ENCODE measurements at regions not wholly inside any gene's neighbourhood (a gene's known extent, or its start where the extent isn't known, plus 50 kb on each side); places are given as distances from the start of the nearest gene placed in this dataset.

DNA sequence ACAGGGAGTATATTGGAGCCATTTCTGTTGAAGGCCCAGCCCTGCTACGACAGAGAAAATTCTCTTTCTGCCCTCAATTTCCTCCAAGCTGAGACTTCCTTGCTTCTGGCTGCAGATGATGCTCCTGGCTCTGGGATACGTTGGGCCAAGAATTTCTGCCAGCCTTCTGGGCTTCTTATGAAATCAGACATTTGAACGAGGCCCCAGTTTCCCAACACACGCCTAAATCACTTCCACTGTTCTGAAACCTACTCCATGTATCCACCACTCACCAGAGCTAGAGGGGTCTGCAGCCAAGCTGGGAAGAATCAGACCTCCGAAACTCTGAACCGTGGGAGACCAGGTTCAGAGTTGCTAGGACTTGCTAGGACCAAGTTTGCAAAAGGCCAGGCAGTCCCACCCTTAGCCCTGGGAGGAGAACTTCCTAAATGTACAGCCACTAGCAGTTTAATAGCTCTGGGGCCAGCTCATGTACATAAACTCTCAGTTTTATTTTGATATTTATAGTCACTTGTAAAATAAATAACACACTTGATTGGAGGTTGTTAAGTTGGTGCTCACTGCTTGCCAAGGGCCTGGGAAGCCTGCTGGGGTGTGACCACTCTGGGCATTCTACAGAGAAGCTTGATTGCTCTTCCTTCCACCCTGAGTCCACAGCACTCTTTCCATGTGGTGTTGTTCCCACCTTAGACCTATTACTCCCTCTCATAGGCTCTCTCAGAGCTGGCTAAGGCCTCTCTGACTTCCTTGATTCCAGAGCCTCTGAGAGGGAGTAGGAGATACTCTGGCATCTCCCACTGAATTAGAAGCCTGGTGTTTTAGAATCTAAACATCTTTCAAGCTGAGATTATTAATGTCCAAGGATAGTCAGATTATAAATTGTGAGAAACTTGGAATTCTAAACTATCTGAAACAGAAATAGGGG lies 83.4 kb upstream of the TRABD2B start:
- TF ChIP-seq POLR2A (IDR thresholded peaks at IDR 0.05) = no peak
- TF ChIP-seq CTCF (IDR thresholded peaks at IDR 0.05 in 4 of 5, conservative IDR thresholded peaks at IDR 0.05 in 1 of 5) = no peak
- Histone ChIP-seq H3K4me3 (no peak overlapping the region), H3K36me3 (no peaks in the 10 kb centered on the region), H3K9me3 (no peaks in the 10 kb centered on the region), H3K4me1 (no peaks in the 10 kb centered on the region), H3K27ac (no peak overlapping the region), H3K27me3 (no peaks in the 10 kb centered on the region)
- DNase-seq (no peak), ATAC-seq (no peak)
- in situ Hi-C loops (cut with MboI; ENCODE audit: low sequenced_read_pairs in 4 of 4) = no loop called here
- intact Hi-C loops (cut with DNase I; ENCODE audit: low total_unique reads) = no loop called here

GRCh38 chr1:48079096-48079495 lies 81.9 kb upstream of the TRABD2B start:
- no peak overlapping the region for H3K27ac ChIP-seq
- ATAC-seq (no peak), DNase-seq (no peak)
- no peak for TF ChIP-seq CTCF (IDR thresholded peaks at IDR 0.05 in 4 of 5, conservative IDR thresholded peaks at IDR 0.05 in 1 of 5)
- no peak for TF ChIP-seq POLR2A (IDR thresholded peaks at IDR 0.05)
- no peaks in the 10 kb centered on the region for H3K9me3 ChIP-seq
- H3K4me3 ChIP-seq = no peak overlapping the region
- intact Hi-C loops (cut with DNase I; ENCODE audit: low total_unique reads) = no loop called here
- in situ Hi-C loops (cut with MboI; ENCODE audit: low sequenced_read_pairs in 4 of 4) = no loop called here
- H3K36me3 ChIP-seq = no peaks in the 10 kb centered on the region
- H3K27me3 ChIP-seq = no peaks in the 10 kb centered on the region
- H3K4me1 ChIP-seq = no peaks in the 10 kb centered on the region

GRCh38 chr1:48077795-48078222 lies 80.6 kb upstream of the TRABD2B start:
- Histone ChIP-seq H3K4me3 (no peak overlapping the region), H3K4me1 (no peaks in the 10 kb centered on the region), H3K36me3 (no peaks in the 10 kb centered on the region), H3K27me3 (peaks cover 0 to 5% (median 0%) of the 10 kb centered on the region in 3 donors), H3K27ac (no peak overlapping the region), H3K9me3 (no peaks in the 10 kb centered on the region)
- intact Hi-C loops (cut with DNase I; ENCODE audit: low total_unique reads) (no loop called here), in situ Hi-C loops (cut with MboI; ENCODE audit: low sequenced_read_pairs in 4 of 4) (no loop called here)
- no peak for DNase-seq
- ATAC-seq = no peak
- TF ChIP-seq POLR2A (IDR thresholded peaks at IDR 0.05) = no peak
- TF ChIP-seq CTCF (IDR thresholded peaks at IDR 0.05 in 4 of 5, conservative IDR thresholded peaks at IDR 0.05 in 1 of 5) = no peak

DNA sequence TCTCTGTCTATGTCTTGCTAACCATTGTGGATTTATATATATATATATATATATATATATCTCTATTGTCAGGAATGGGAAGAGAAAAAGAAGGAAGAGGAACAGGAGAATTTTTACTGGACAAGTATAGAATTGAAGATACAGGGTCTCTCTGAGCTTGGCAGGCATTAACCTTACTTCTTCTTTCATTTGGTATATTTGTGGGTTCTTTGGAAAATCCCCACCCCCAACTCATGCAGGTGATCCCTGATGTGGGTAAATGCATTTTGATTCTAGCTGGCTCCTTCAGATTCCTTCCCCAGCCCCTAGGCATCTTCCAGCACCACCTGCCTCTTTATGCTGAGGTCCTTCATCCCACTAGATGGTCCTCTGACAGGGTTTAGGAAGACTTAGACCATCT lies 78.8 kb upstream of the TRABD2B start:
- Histone ChIP-seq H3K4me1 (no peaks in the 10 kb centered on the region), H3K4me3 (no peak overlapping the region), H3K9me3 (no peaks in the 10 kb centered on the region), H3K27ac (no peak overlapping the region), H3K36me3 (no peaks in the 10 kb centered on the region), H3K27me3 (peaks cover 0 to 5% (median 0%) of the 10 kb centered on the region in 3 donors)
- intact Hi-C loops (cut with DNase I; ENCODE audit: low total_unique reads) = no loop called here
- ATAC-seq = no peak
- DNase-seq = no peak
- in situ Hi-C loops (cut with MboI; ENCODE audit: low sequenced_read_pairs in 4 of 4) = no loop called here
- no peak for TF ChIP-seq CTCF (IDR thresholded peaks at IDR 0.05 in 4 of 5, conservative IDR thresholded peaks at IDR 0.05 in 1 of 5)
- no peak for TF ChIP-seq POLR2A (IDR thresholded peaks at IDR 0.05)
